Keratinocyte (primary cell): ENCODE measurements at regions not wholly inside any gene's neighbourhood (a gene's known extent, or its start where the extent isn't known, plus 50 kb on each side); places are given as distances from the start of the nearest gene placed in this dataset.

ENCODE experiments used
- CTCF ChIP-seq, 3 experiments: IDR thresholded peaks in 1 of 3; conservative IDR thresholded peaks in 1 of 3; optimal IDR thresholded peaks in 1 of 3; 2 replicates in 2 of 3; 3 replicates in 1 of 3; pipeline versions ENCODE3 to v1.5.1; 2011; ENCODE audit warnings: low read length in 3 of 3, mild to moderate bottlenecking in 3 of 3, moderate library complexity in 2 of 3, control low read depth in 1 of 3, inconsistent platforms in 1 of 3; ENCODE audit not compliant: insufficient read depth in 2 of 3; ENCODE audit errors: extremely low read depth in 1 of 3
- EZH2 ChIP-seq: IDR thresholded peaks from one replicate; pipeline ENCODE4 v1.6.1; 2012; ENCODE audit warnings: inconsistent platforms, mild to moderate bottlenecking, low read length, moderate library complexity

- no peak for TF ChIP-seq CTCF (optimal IDR thresholded peaks at IDR 0.05 in 1 of 3, IDR thresholded peaks at IDR 0.05 in 1 of 3, conservative IDR thresholded peaks at IDR 0.05 in 1 of 3; ENCODE audit: extremely low read depth in 1 of 3, insufficient read depth in 2 of 3, low read length in 3 of 3)
- TF ChIP-seq EZH2: no peak
Measured at GRCh38 chr2:163491850-163492249, 244.0 kb downstream of the FIGN start.
